Psoas muscle (tissue), 7 donors: ENCODE measurements at regions not wholly inside any gene's neighbourhood (a gene's known extent, or its start where the extent isn't known, plus 50 kb on each side); places are given as distances from the start of the nearest gene placed in this dataset.

Experiments
- ATAC-seq, 4 donors: fragments of 200-7000 bp; cut with Tn5 transposase; one replicate each; pipeline ENCODE4 v1.9.1; 2020; ENCODE audit warnings: moderate library complexity in 3 of 4, mild to moderate bottlenecking in 2 of 4
- DNase-seq, 2 donors: peaks; one replicate each; pipeline ENCODE4 v3.0.0-alpha.2; 2020
- H3K27ac ChIP-seq: fragments of 200-600 bp; one replicate; pipeline ENCODE4 v1.8.0; 2022
- H3K27me3 ChIP-seq, 3 donors: fragments of 200-600 bp in 1 of 3; one replicate each; pipeline versions ENCODE4 v1.6.1 to v1.8.0; 2013 to 2022; ENCODE audit warnings: low read length in 2 of 3, mild to moderate bottlenecking in 2 of 3, moderate library complexity in 1 of 3; ENCODE audit not compliant: insufficient read depth in 3 of 3
- H3K36me3 ChIP-seq, 2 donors: fragments of 200-600 bp in 1 of 2; one replicate each; pipeline versions ENCODE4 v1.6.1 to v1.8.0; 2013 to 2022; ENCODE audit warnings: low read depth in 1 of 2, mild to moderate bottlenecking in 1 of 2, moderate library complexity in 1 of 2; ENCODE audit not compliant: insufficient read depth in 1 of 2
- H3K4me1 ChIP-seq: fragments of 200-600 bp; one replicate; pipeline ENCODE4 v1.8.0; 2022
- H3K4me3 ChIP-seq: fragments of 200-600 bp; one replicate; pipeline ENCODE4 v1.8.0; 2022; ENCODE audit warnings: mild to moderate bottlenecking
- H3K9me3 ChIP-seq: fragments of 200-600 bp; one replicate; pipeline ENCODE4 v1.8.0; 2022
- WGBS, 3 donors: extraction: QIAGEN DNeasy Blood & Tissue Kit; methylation state at CpG; one replicate each; pipeline versions ENCODE4 v1.1.6 to v1.1.7; 2013; 5-methylcytosine and 5-hydroxymethylcytosine counted together
- intact Hi-C, 2 donors: fragments of 100-400 bp; cut with DNase I; formaldehyde crosslinking; loops; one replicate each; pipeline versions ENCODE4 v1.11.0 to v1.14.2; 2022
- TF ChIP-seq, protein P1 (sequence below): fragments of 200-600 bp; IDR thresholded peaks from one replicate; pipeline ENCODE4 v1.8.0; 2022; ENCODE audit warnings: antibody characterized with exemption
- donor health status: healthy with polysubstance abuse.
- donor health status: DM: no; HTN: no; CAD: no; lungs with moderate emphysema.
- donor health status: Bipolar disorder and iron deficiency.
- donor health status: healthy.
- donor health status: DM: yes; HTN: yes; CAD: no.
- donor health status: DM: no; HTN: no; CAD: no.
- donor health status: DM: yes; HTN: yes; CAD: no.

DNA sequence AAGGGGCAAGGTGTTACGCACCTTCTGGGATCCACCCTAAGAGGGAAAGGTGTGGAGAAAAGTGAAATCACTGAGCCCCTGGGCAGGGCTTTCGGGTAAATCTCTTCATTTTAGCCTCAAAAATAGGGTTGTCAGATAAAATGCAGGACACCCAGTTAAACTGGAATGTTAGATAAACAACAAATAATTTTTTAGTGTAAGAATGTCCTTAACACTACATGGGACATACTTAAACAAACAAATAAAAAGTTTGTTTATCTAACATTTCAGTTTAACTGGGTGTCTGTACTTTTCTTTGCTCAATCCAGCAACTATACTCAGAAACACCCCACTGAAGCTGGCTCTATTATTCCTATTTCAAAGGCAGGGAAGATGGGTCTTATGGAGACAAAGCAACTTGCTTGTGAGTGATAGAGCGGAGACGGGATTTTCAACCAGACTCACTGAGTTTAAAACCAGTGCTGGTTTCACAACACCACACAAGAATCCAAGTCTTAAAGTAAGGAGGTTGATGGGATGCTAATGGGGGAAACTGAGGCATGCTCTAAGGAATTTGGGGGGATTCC lies 144.8 kb upstream of the RBPJ start:
- H3K27ac ChIP-seq: no peak overlapping the region
- ATAC-seq (no peak), DNase-seq (no peak)
- no peaks in the 10 kb centered on the region for H3K27me3 ChIP-seq
- H3K4me3 ChIP-seq: no peak overlapping the region
- TF ChIP-seq, protein P1, sequence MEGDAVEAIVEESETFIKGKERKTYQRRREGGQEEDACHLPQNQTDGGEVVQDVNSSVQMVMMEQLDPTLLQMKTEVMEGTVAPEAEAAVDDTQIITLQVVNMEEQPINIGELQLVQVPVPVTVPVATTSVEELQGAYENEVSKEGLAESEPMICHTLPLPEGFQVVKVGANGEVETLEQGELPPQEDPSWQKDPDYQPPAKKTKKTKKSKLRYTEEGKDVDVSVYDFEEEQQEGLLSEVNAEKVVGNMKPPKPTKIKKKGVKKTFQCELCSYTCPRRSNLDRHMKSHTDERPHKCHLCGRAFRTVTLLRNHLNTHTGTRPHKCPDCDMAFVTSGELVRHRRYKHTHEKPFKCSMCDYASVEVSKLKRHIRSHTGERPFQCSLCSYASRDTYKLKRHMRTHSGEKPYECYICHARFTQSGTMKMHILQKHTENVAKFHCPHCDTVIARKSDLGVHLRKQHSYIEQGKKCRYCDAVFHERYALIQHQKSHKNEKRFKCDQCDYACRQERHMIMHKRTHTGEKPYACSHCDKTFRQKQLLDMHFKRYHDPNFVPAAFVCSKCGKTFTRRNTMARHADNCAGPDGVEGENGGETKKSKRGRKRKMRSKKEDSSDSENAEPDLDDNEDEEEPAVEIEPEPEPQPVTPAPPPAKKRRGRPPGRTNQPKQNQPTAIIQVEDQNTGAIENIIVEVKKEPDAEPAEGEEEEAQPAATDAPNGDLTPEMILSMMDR: no peak
- intact Hi-C loops: no loop called here
- no peaks in the 10 kb centered on the region for H3K9me3 ChIP-seq
- 91 to 96% (median 92%) methylated on average over 4 of the region's 4 CpGs for WGBS, 3 donors
- no peaks in the 10 kb centered on the region for H3K4me1 ChIP-seq
- H3K36me3 ChIP-seq: no peaks in the 10 kb centered on the region

DNA sequence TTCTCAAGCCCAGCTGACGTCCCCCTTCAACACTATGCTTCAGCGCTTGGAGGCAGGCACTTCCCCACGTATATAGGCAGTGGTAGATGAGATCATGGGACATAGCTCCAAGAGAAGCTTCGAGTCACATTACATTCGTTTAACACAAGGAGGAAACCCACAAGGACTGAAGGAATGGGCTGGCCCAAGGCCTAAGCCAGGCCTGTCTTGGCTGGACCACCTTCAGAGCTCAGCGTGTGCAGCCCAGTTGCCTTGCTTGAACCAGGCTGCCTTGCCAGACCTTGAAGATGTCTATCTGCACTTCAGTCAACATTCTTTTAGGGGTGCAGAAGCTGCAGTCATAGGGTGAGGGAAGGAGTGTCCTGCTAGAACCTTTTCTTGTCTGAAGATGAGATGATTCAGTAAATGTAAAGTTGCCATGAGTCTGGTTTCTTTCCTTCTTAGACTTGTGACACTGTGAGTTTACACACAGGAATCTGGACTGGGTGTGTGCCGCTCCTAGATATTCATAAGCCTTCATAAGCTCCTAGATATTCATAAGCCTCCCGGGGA lies 144.1 kb upstream of the RBPJ start:
- H3K4me1 ChIP-seq: no peaks in the 10 kb centered on the region
- no peaks in the 10 kb centered on the region for H3K9me3 ChIP-seq
- ATAC-seq (no peak), DNase-seq (no peak)
- WGBS, 3 donors: 62 to 77% (median 67%) methylated on average over 8 of the region's 8 CpGs
- intact Hi-C loops: no loop called here
- no peaks in the 10 kb centered on the region for H3K36me3 ChIP-seq
- H3K27ac ChIP-seq: no peak overlapping the region
- H3K27me3 ChIP-seq: no peaks in the 10 kb centered on the region
- no peak overlapping the region for H3K4me3 ChIP-seq
- TF ChIP-seq, protein P1: no peak

DNA sequence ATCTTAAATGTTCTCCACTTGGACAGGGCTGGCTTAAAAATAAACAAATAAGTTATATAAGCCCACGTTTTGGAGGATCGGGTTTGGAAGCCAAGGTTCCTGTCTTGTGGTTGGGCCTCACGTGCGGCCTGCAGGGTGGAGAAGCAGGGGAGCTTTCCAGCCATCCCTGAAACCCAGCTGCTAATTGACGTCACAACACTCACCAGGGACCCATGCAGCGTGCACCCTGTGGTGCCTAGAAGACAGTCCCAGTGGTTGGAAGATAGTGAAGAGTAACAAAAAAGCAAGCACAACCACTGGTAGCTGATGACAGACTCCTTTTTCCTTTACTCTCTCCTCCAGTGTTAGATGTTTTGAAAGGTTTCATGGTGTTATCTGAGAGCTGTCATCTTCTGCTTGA lies 142.0 kb upstream of the RBPJ start:
- ATAC-seq: peak in 1 of 4 donors; percentile 59
- Histone ChIP-seq H3K4me3 (no peak overlapping the region), H3K4me1 (no peaks in the 10 kb centered on the region), H3K27me3 (no peaks in the 10 kb centered on the region), H3K9me3 (no peaks in the 10 kb centered on the region), H3K27ac (no peak overlapping the region), H3K36me3 (no peaks in the 10 kb centered on the region)
- DNase-seq: peak; percentile 21 to 69
- TF ChIP-seq, protein P1: no peak
- 56 to 67% (median 62%) methylated on average over 6 of the region's 6 CpGs for WGBS, 3 donors
- intact Hi-C loops: no loop called here

DNA sequence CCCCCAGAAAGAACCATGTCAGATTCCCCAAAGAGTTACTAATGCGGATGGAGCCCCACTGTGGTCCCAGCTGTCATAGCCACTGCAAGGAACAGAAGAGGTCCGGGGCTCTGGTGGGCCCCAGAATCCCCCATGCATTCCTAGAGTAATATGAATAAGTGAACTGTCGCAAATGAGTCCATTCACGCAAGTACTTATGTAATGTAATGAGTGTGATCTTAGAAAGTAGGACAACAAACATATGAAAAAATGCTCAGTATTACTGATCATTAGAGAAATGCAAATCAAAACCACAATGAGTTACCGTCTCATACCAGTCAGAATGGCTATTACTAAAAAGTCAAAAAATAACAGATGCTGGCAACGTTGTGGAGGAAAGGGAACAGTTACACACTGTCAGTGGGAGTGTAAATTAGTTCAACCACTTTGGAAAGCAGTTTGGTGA lies 141.5 kb upstream of the RBPJ start:
- Histone ChIP-seq H3K27me3 (no peaks in the 10 kb centered on the region), H3K36me3 (no peaks in the 10 kb centered on the region), H3K27ac (no peak overlapping the region), H3K4me3 (no peak overlapping the region), H3K9me3 (no peaks in the 10 kb centered on the region), H3K4me1 (no peaks in the 10 kb centered on the region)
- TF ChIP-seq, protein P1: no peak
- intact Hi-C loops: no loop called here
- DNase-seq (no peak), ATAC-seq (no peak)
- 80 to 82% (median 82%) methylated on average over 6 of the region's 6 CpGs for WGBS, 3 donors

DNA sequence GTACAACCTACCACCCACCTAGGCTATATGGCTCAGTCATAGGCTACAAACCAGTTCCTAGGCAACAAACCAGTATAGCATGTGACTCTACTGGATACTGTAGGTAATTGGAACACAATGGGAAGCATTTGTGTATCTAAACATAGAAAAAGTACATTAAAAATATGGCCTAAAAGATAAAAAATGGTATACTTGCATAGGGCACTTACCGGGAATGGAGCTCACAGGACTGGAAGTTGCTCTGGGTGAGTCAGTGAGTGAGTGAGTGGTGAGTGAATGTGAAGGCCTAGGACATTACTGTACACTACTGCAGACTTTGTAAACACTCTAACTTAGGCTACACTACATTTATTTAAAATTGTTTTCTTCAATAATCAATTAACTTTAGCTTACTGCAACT lies 139.2 kb upstream of the RBPJ start:
- Histone ChIP-seq H3K4me1 (no peaks in the 10 kb centered on the region), H3K36me3 (no peaks in the 10 kb centered on the region), H3K4me3 (no peak overlapping the region), H3K27ac (no peak overlapping the region), H3K27me3 (no peaks in the 10 kb centered on the region), H3K9me3 (no peaks in the 10 kb centered on the region)
- TF ChIP-seq, protein P1: no peak
- 94 to 97% (median 97%) methylated on average over 1 of the region's 1 CpG for WGBS, 3 donors
- no peak for DNase-seq
- intact Hi-C loops: no loop called here
- ATAC-seq: no peak
